Endothelial cell of umbilical vein (primary cell): ENCODE measurements at regions not wholly inside any gene's neighbourhood (a gene's known extent, or its start where the extent isn't known, plus 50 kb on each side); places are given as distances from the start of the nearest gene placed in this dataset.

ENCODE experiments used
- CTCF ChIP-seq, 2 donors: IDR thresholded peaks; 1 replicate in 1 of 2; 2 replicates in 1 of 2; pipeline ENCODE4 v1.5.1; 2011; ENCODE audit warnings: low read length in 2 of 2, mild to moderate bottlenecking in 2 of 2, moderate library complexity in 2 of 2, control low read depth in 1 of 2, inconsistent platforms in 1 of 2, low read depth in 1 of 2; ENCODE audit not compliant: insufficient read depth in 1 of 2; ENCODE audit errors: extremely low read depth in 1 of 2
- EZH2 ChIP-seq: IDR thresholded peaks from 2 replicates; pipeline ENCODE4 v1.6.1; 2012; ENCODE audit warnings: borderline replicate concordance, low read depth, mild to moderate bottlenecking, moderate library complexity, low read length, inconsistent platforms; ENCODE audit not compliant: severe bottlenecking
- JUN ChIP-seq: IDR thresholded peaks from 2 replicates; pipeline ENCODE4 v1.6.1; 2011; ENCODE audit warnings: borderline replicate concordance, low read depth; ENCODE audit not compliant: insufficient read length, insufficient read depth
- POLR2A ChIP-seq: IDR thresholded peaks from 2 replicates; pipeline ENCODE4 v1.6.1; 2012; ENCODE audit warnings: low read depth, mild to moderate bottlenecking, control low read depth, low read length
- POLR2AphosphoS5 ChIP-seq: IDR thresholded peaks from 2 replicates; pipeline ENCODE4 v1.6.1; 2012; ENCODE audit warnings: low read depth, mild to moderate bottlenecking, control low read depth, low read length, moderate library complexity; ENCODE audit not compliant: insufficient read depth

DNA sequence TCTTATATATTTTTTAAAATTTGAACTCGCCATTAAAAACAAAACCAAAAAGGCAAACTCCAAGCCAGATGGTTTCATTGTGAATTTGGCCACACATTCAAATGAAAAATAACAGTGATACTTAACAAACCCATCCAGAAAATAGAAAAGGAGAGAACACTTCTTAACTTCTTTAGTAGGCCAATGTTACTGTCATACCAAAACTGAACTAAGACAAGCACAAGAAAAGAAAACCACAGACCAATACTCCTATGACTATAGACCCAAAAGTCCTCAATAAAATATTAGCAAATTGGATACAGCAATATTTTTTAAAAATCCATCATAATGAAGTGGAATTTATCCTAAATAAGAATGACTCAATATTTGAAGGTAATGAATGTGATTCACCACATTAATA lies 73.5 kb upstream of the ALDH1A3 start:
- no peak for TF ChIP-seq CTCF (IDR thresholded peaks at IDR 0.05; ENCODE audit: extremely low read depth in 1 of 2, insufficient read depth in 1 of 2, low read depth in 1 of 2, low read length in 2 of 2)
- TF ChIP-seq EZH2 = no peak
- no peak for TF ChIP-seq POLR2A
- TF ChIP-seq JUN = no peak
- TF ChIP-seq POLR2AphosphoS5 = no peak
